Activated B cell treated with CpG ODN at 0.5 μM for 24 hours (primary cell): ENCODE measurements at regions not wholly inside any gene's neighbourhood (a gene's known extent, or its start where the extent isn't known, plus 50 kb on each side); places are given as distances from the start of the nearest gene placed in this dataset.

ENCODE experiments used
- ATAC-seq: fragments of 200-7000 bp; cut with Tn5 transposase; one replicate; pipeline ENCODE4 v1.10.0; 2021; ENCODE audit warnings: low read depth, mild to moderate bottlenecking, moderate library complexity
- CTCF ChIA-PET: fragments of 350-600 bp; sonication (Branson Sonifier 250); formaldehyde crosslinking; loops from one replicate; lab custom pipeline; 2021; ENCODE audit warnings: antibody characterized with exemption; lab: Charles Lee
- POLR2A ChIA-PET: fragments of 350-600 bp; sonication (Branson Sonifier 250); formaldehyde crosslinking; loops from one replicate; lab custom pipeline; 2021; ENCODE audit warnings: antibody characterized with exemption; lab: Charles Lee
- DNase-seq: peaks from one replicate; pipeline ENCODE4 v3.0.0; 2022
- H3K27ac Mint-ChIP-seq: one replicate; pipeline ENCODE4 v1.8.0; 2020; ENCODE audit warnings: mixed read lengths
- H3K27me3 Mint-ChIP-seq: one replicate; pipeline ENCODE4 v1.8.0; 2021; ENCODE audit warnings: mixed read lengths
- H3K36me3 Mint-ChIP-seq: one replicate; pipeline ENCODE4 v1.8.0; 2021; ENCODE audit warnings: low read depth, mixed read lengths
- H3K4me1 Mint-ChIP-seq: one replicate; pipeline ENCODE4 v1.8.0; 2021; ENCODE audit warnings: mixed read lengths
- H3K4me3 Mint-ChIP-seq: one replicate; pipeline ENCODE4 v1.8.0; 2020; ENCODE audit warnings: mild to moderate bottlenecking, mixed read lengths
- H3K9me3 Mint-ChIP-seq: one replicate; pipeline ENCODE4 v1.8.0; 2020; ENCODE audit warnings: mixed read lengths
- intact Hi-C: fragments of 100-400 bp; cut with micrococcal nuclease; formaldehyde crosslinking; loops from one replicate; pipeline ENCODE4 v1.15.1; 2024
- TF ChIP-seq, protein P1 (sequence below): fragments of 200-600 bp; IDR thresholded peaks from one replicate; pipeline ENCODE4 v1.8.0; 2022; ENCODE audit warnings: antibody characterized with exemption, mild to moderate bottlenecking

DNA sequence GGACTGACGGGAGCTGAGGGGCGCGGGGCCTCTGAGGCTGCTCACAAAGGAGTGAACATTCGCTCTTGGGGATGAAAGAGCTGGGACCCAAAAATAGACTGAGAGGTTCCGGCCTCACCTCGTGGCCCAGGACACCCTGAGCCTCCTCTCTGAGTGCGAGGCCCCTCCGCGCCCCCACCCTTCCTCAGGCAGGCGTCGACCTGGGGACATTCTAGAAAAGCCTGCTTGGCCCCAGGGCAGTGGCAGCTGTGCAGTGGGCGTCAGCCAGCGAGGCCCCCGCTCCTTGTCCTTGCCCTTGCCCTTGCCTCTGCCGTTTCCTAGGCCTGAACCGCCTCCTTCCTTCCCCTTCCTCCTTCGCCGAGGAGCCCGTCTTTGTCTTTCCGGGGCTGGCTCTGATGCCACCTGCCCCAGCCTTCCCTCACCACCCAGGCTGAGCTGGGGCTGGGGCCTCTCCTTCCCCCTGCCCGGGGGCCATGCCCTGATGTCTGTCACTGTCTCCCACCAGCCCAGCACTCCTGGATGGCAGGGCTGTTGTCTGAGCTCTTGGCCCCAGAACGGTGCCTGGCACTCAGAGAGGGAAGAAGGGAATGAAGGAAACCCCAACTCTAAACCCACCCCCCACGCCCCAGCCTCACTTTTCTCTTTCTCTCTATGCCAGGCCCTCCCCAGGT is 208.2 kb upstream of the RTL1 start:
- CTCF ChIA-PET, result no interaction called here
- Mint-ChIP-seq H3K27me3 (no peaks in the 10 kb centered on the region), H3K27ac (no peak overlapping the region), H3K36me3 (no peaks in the 10 kb centered on the region), H3K4me1 (no peaks in the 10 kb centered on the region), H3K4me3 (no peak overlapping the region), H3K9me3 (peaks cover 3% of the 10 kb centered on the region)
- no peak for ATAC-seq
- DNase-seq, result no peak
- POLR2A ChIA-PET, result no interaction called here
- TF ChIP-seq, protein P1, sequence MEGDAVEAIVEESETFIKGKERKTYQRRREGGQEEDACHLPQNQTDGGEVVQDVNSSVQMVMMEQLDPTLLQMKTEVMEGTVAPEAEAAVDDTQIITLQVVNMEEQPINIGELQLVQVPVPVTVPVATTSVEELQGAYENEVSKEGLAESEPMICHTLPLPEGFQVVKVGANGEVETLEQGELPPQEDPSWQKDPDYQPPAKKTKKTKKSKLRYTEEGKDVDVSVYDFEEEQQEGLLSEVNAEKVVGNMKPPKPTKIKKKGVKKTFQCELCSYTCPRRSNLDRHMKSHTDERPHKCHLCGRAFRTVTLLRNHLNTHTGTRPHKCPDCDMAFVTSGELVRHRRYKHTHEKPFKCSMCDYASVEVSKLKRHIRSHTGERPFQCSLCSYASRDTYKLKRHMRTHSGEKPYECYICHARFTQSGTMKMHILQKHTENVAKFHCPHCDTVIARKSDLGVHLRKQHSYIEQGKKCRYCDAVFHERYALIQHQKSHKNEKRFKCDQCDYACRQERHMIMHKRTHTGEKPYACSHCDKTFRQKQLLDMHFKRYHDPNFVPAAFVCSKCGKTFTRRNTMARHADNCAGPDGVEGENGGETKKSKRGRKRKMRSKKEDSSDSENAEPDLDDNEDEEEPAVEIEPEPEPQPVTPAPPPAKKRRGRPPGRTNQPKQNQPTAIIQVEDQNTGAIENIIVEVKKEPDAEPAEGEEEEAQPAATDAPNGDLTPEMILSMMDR, result no peak
- intact Hi-C loops, result no loop called here

DNA sequence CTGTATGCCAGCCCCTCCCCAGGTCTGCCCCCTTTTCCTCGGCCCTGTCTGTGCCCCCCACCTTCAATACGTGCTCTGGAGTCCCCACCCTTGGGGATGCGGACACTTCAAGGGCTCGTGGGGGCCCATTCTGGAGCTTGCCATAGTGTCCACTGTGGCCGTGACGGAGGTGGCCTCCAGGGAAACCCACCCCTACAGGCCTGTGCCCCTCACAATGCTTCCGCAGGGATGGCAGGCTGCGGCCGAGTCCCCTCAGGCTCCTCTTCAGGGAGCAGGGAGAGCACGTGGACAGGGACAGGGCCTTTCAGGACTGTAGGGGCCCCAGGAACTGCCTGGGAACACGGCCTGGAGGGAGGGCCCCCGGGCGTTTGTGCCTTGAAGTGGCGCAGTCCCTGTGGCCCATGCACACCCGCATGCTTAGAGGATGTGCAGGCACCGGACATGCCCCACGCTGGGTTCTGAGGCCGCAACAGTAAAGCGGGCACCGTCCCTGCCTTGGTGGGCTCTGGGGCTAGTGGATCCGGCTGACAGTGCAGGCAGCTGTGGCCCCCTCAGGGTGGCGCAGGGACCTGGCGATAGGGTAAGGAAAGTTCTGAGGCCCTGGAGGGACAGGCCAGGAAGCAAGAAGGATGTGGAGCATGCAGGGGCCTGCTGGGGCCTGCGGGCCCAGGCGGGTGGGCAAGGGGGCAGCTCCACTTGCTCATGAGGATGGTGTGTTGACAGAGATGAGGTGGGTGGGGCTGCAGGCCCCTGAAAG is 209.0 kb upstream of the RTL1 start:
- Mint-ChIP-seq H3K4me3 (no peak overlapping the region), H3K9me3 (no peaks in the 10 kb centered on the region), H3K4me1 (no peaks in the 10 kb centered on the region), H3K27ac (no peak overlapping the region), H3K36me3 (no peaks in the 10 kb centered on the region), H3K27me3 (no peaks in the 10 kb centered on the region)
- intact Hi-C loops, result no loop called here
- ChIA-PET POLR2A (no interaction called here), CTCF (no interaction called here)
- TF ChIP-seq, protein P1, result no peak
- no peak for ATAC-seq
- no peak for DNase-seq

DNA sequence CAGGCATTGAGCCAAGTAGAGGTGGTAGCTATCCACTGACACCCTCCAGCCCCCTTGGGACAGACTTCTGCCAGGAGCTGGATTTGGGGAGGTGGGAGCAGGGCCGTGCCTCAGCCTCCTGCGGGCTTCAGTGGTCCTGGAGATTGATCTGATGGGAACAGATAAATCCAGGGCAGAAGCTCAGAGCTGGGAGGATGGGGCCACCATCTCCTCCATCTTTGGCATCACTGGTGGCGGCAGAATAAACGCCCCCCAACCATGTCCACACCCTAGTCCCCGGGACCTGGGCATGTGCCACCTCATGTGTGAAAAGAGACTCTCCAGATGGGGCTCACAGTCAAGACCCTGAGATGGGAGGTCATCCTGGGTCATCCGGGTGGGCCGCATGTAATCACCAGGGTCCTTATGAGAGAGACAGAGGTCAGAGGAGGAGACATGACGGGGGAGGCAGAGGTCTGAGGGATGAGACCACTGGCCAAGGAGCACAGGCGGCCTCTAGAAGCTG is 209.6 kb upstream of the RTL1 start:
- no peak overlapping the region for H3K4me3 Mint-ChIP-seq
- intact Hi-C loops, result no loop called here
- no peaks in the 10 kb centered on the region for H3K9me3 Mint-ChIP-seq
- no peaks in the 10 kb centered on the region for H3K4me1 Mint-ChIP-seq
- no peak overlapping the region for H3K27ac Mint-ChIP-seq
- TF ChIP-seq, protein P1, result no peak
- CTCF ChIA-PET, result no interaction called here
- POLR2A ChIA-PET, result no interaction called here
- no peaks in the 10 kb centered on the region for H3K27me3 Mint-ChIP-seq
- H3K36me3 Mint-ChIP-seq, result no peaks in the 10 kb centered on the region
- ATAC-seq (no peak), DNase-seq (no peak)

DNA sequence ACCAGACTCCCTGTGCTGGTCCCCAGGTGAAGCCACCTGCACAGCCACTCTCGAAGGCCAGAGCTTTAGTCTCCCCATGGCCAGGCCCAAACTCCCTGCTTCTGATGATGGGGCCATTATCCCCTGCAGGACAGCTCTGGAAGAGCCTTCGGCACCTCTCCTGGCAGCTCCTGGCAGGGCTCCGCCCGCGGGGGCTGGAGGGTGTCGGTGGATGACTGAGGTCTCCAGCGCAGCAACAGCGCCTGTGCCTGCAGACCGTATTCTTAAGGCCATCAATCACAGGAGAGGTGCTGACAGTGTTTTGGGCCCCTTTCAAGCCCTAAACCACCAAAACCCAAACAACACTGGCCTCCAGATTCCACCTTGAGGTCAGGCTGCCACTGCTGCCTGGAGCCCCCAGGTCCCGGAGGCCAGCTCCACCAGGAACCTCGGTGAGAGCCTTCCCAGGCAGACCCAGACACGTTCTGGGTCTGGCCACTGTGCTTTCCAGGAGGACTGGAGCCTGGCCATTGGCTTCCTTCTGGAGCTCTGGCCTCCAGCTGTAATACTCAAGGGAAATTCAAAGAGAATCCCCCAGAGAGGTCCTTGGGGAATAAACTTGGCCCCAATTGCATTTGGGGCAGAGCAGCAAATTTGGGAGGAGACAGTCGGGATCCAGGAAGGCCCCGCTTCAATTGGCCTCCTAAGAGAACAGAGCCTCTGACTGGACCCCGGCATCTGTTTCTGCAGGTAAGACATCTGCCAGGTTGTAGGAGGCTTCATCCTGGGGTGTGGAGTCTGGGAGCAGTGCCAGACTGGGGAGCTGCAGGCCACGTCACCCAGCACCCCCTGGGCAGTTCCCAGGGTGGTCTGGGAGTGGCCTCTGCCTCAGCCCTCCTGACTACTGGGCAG is 210.6 kb upstream of the RTL1 start:
- H3K9me3 Mint-ChIP-seq, result no peaks in the 10 kb centered on the region
- ChIA-PET POLR2A (no interaction called here), CTCF (no interaction called here)
- no peak for ATAC-seq
- TF ChIP-seq, protein P1, result no peak
- no peak overlapping the region for H3K27ac Mint-ChIP-seq
- H3K27me3 Mint-ChIP-seq, result no peaks in the 10 kb centered on the region
- peaks cover 6% of the 10 kb centered on the region for H3K4me1 Mint-ChIP-seq
- no peaks in the 10 kb centered on the region for H3K36me3 Mint-ChIP-seq
- DNase-seq, result no peak
- H3K4me3 Mint-ChIP-seq, result no peak overlapping the region
- intact Hi-C loops, result no loop called here
